GM13976 (cell line): ENCODE measurements at regions not wholly inside any gene's neighbourhood (a gene's known extent, or its start where the extent isn't known, plus 50 kb on each side); places are given as distances from the start of the nearest gene placed in this dataset.

Source experiments
- DNase-seq: peaks from one replicate; pipeline ENCODE4 v3.0.0; 2012; ENCODE audit warnings: low spot score
- in situ Hi-C: fragments of 300-500 bp; cut with MboI; formaldehyde crosslinking; loops from one replicate; pipeline ENCODE4 v1.12.0; 2022; ENCODE audit warnings: low sequenced_read_pairs, mixed read lengths, inconsistent platforms; ENCODE audit not compliant: unreplicated experiment
- TF ChIP-seq, protein P1 (sequence below): IDR thresholded peaks from 2 replicates; pipeline ENCODE4 v1.5.1; 2012; ENCODE audit warnings: borderline replicate concordance, mild to moderate bottlenecking; ENCODE audit not compliant: insufficient read depth; ENCODE audit errors: extremely low read depth, missing control alignments, control extremely low read depth

DNA sequence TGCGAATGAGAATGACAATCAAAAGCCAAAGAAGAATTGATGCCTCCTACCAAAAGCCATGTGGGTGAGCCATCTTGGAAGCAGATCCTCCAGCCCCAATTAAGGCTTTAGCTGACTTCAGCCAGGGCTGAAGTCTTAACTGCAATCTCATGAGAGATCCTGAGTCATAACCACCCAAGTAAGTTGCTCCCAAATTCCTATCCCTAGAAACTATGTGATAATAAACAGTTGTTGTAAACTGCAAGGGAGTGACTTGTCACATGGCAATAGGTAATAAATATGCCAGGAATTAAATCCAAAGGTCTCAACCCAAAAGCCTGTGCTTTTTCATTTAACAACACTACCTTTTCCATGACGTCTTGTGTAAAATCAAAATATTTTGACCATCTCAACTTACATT, 154.2 kb upstream of the TBL1X start:
- in situ Hi-C loops: no loop called here
- DNase-seq: no peak
- TF ChIP-seq, protein P1, sequence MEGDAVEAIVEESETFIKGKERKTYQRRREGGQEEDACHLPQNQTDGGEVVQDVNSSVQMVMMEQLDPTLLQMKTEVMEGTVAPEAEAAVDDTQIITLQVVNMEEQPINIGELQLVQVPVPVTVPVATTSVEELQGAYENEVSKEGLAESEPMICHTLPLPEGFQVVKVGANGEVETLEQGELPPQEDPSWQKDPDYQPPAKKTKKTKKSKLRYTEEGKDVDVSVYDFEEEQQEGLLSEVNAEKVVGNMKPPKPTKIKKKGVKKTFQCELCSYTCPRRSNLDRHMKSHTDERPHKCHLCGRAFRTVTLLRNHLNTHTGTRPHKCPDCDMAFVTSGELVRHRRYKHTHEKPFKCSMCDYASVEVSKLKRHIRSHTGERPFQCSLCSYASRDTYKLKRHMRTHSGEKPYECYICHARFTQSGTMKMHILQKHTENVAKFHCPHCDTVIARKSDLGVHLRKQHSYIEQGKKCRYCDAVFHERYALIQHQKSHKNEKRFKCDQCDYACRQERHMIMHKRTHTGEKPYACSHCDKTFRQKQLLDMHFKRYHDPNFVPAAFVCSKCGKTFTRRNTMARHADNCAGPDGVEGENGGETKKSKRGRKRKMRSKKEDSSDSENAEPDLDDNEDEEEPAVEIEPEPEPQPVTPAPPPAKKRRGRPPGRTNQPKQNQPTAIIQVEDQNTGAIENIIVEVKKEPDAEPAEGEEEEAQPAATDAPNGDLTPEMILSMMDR: no peak

DNA sequence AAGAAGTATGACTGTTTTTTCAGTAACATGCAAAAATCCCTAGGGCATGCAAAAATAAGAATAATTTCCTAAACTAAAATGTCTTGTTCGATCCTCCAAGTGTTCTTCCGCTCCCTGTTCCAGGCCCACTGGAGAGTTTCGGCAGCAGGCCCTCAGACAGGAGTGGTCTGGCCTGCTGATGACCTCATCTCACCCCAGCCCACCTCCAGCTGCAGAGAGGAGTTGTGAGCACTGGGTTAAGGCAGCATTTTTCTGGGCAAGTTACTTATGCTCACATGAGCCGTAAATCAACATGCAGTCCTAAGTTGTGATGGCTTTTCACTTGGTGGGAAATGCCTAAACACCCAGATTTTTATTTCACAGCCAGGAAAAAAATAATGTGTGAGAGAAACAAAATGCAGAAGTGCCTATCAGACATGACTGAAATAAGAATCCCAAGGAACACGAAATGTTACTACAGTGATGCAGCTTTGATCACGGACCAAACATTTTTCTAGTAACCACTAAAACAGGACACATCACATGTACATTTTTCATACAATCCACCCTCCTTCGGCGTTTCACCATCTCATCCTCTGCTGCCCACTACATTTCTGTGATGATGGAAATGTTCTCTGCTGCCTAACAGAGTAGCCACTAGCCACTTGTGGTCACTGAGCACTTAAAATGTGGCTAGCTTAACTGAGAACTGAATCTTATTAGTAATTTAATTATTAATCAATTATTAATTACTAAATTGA, 153.3 kb upstream of the TBL1X start:
- no peak for DNase-seq
- in situ Hi-C loops: no loop called here
- TF ChIP-seq, protein P1: no peak

DNA sequence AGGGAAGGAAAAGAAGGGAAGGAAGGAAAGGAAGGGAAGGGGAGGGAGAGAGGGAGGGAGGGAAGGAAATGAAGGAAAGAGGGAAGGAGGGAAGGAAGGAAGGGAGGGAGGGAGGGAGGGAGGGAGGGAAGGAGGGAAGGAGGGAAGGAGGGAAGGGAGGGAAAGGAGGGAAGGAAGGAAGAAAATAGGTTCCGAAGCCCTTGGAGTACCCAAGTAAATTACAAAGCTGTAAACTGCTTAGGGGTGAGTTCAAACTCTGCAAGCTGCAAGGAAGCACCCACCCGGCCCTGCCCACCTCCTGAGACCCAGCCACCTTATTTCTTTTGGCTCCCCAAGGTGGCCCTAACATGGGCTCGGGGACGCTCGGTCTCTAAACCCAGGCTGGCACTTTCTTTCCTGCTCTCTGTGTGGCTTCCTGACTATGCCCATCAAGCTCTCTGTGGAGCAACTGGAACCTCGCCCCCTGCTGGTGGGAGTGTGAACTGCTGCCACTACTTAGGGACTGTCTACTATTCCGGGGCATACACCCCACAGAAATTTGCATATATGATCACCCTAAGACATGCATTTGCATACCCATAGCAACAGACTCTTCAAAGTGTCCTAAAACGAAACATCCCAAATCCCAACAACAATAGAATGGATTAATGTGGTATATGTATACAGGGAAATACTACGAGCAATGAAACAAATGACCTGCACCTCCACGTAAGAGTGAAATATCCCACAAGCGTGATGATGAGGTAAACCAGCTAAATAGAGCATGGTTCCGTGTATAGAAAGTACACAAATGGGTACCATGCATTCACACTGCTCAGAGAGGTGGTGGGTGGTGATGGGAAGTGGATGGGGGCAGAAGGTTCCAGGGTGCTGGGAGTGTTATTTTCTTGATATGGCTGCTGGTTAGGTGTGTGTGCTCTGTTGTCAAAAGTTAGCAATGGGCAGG, 151.7 kb upstream of the TBL1X start:
- TF ChIP-seq, protein P1: peak; percentile 35
- in situ Hi-C loops: no loop called here
- DNase-seq: peak; percentile 43

DNA sequence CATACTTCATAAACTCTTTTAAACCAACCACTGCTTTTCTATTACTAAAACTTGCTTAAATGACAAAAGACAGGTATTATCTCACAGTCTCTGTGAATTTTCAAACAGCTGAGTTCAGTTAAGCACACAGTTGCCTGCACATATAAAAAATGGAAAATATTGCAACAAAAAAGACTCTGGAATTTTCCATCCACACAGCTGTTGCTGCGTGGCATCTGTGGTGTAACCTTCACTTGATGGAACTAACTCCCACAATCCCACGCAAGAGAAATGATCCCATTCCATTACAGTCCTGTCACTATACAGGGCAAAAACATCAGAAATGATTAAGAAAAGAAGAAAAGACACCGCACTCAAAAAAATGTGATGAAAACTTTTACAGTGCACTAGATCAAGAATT, 149.8 kb upstream of the TBL1X start:
- TF ChIP-seq, protein P1: no peak
- in situ Hi-C loops: no loop called here
- DNase-seq: no peak

DNA sequence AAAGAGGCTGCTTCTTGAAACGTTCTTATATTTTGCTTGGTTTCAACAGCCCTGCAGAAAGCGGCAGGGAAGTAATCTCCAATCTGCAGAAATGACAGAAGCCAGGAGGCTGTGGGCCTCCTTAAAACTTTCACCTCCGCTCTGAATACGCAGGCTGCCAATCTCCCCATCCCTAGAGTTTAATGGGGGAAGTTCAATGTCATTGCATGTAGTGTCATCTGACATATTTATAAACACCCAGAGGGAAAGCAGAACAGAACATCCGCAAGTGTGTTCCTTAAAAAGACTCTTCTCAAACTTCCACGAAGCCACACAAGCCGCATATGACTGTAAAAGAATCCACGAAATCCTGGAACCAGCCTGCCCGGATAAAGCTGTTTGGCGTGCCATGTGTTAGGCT, 148.8 kb upstream of the TBL1X start:
- in situ Hi-C loops: no loop called here
- TF ChIP-seq, protein P1: no peak
- no peak for DNase-seq

DNA sequence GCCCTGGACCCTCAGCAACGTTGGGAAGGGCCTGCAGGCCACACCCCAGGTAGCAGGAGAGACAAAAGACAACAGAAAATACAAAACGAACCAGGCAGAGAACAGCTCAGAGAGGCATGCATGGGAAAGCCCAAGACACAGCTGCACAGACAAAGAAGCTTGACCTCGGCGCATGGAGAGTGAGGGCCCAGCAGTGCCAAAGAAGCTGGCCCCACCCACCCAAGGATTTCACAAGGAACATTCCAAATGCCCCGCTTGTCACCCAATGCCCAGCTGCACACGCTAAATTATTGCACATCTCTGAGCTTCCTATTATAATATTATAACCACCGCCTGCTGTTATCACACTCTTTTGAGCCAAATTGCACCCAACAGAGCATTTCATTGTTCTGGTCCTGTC, 147.7 kb upstream of the TBL1X start:
- TF ChIP-seq, protein P1: no peak
- in situ Hi-C loops: no loop called here
- no peak for DNase-seq
